Adipocyte (in vitro differentiated cells): ENCODE measurements at regions not wholly inside any gene's neighbourhood (a gene's known extent, or its start where the extent isn't known, plus 50 kb on each side); places are given as distances from the start of the nearest gene placed in this dataset.

Experiments
- DNase-seq: peaks from one replicate; pipeline ENCODE4 v3.0.0-alpha.2; 2015; ENCODE audit warnings: low read depth
- H3K27me3 ChIP-seq: replicated peaks from 2 replicates; pipeline ENCODE4 v1.7.0; 2013; ENCODE audit warnings: mild to moderate bottlenecking, low read length, moderate library complexity; ENCODE audit not compliant: control insufficient read depth, insufficient read depth
- H3K36me3 ChIP-seq: 2 replicates; pipeline ENCODE4 v1.7.0; 2013; ENCODE audit warnings: low read length, mild to moderate bottlenecking, moderate library complexity; ENCODE audit not compliant: control insufficient read depth, insufficient read depth, severe bottlenecking
- H3K4me1 ChIP-seq: 2 replicates; pipeline ENCODE4 v1.7.0; 2013; ENCODE audit warnings: mild to moderate bottlenecking, low read length, moderate library complexity; ENCODE audit not compliant: control insufficient read depth, insufficient read depth
- H3K4me3 ChIP-seq: 2 replicates; pipeline ENCODE4 v1.7.0; 2013; ENCODE audit warnings: mild to moderate bottlenecking, low read length, moderate library complexity
- H3K9ac ChIP-seq: 2 replicates; pipeline ENCODE4 v1.7.0; 2013; ENCODE audit warnings: mild to moderate bottlenecking, low read length, moderate library complexity
- H3K9me3 ChIP-seq: 2 replicates; pipeline ENCODE4 v1.7.0; 2013; ENCODE audit warnings: mild to moderate bottlenecking, low read length, moderate library complexity; ENCODE audit not compliant: control insufficient read depth

DNA sequence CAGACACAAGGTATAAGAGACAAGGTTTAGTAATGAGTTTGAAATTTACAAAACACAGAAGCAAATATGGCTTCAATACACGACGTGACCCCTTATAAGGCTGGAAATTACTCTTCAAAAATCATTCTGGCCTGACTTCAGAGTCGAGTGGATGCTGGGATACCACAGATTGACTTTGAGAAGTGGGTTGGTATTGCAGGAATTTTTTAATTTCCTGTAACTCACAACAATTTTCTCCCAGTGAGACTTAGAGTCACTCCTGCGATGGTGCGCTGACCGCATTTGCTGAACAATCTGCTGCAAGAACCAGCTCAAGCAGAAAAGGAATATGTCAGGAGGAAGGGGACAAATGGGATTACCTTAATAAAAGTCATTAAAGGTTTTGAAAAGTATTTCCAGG lies 132.1 kb downstream of the EMX2 start:
- no peaks in the 10 kb centered on the region for H3K36me3 ChIP-seq
- no peak overlapping the region for H3K9ac ChIP-seq
- no peaks in the 10 kb centered on the region for H3K9me3 ChIP-seq
- H3K4me1 ChIP-seq = no peaks in the 10 kb centered on the region
- no peak overlapping the region for H3K4me3 ChIP-seq
- no peak for DNase-seq
- no peaks in the 10 kb centered on the region for H3K27me3 ChIP-seq

DNA sequence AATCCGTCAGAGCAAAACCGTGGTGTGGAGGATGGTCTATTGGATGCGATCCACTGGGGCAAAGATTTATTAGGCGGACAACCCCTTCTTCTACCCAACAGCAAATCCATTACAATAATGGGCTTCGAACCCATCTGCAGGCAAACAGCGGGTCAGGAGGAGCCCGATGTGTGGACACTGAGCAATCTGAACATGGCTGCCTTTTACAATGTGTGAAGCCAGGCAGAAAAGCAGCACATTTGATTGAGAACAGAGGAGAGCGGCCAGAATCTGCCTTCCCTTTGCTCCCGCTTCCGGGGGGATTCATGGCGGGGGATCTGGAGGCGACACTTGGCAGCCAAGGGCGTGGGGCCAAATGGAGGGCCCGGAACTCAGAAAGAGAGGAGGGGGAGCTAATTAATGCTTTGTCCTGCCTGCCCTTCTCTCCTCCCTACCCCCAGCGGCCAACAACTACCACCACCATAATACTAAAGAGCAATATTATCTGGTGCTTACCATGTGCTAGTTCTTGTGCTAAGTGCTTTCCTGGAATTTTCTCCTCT lies 133.0 kb downstream of the EMX2 start:
- H3K9ac ChIP-seq = no peak overlapping the region
- no peaks in the 10 kb centered on the region for H3K27me3 ChIP-seq
- no peak for DNase-seq
- no peak overlapping the region for H3K4me3 ChIP-seq
- no peaks in the 10 kb centered on the region for H3K36me3 ChIP-seq
- H3K9me3 ChIP-seq = no peaks in the 10 kb centered on the region
- H3K4me1 ChIP-seq = no peaks in the 10 kb centered on the region

DNA sequence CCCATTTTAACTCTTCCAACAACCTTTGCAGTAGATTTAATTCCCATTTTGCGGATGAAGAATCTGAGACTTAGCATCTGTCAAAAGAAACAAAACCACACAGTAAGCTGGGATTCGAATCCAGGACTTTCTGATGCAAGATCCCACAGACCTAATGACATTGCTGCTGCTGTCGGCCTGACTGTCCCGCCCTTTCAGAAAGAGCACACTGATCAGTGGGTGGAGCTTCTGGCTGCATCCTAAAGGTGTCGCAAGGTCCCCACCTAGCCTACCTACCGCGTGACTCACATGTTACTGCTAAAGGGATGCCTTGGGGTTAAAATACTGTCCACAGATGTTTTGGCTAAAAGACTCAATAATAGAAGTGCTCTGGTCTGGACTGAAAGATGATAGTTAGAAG lies 134.7 kb downstream of the EMX2 start:
- H3K9ac ChIP-seq = no peak overlapping the region
- no peak overlapping the region for H3K4me3 ChIP-seq
- no peaks in the 10 kb centered on the region for H3K36me3 ChIP-seq
- no peaks in the 10 kb centered on the region for H3K9me3 ChIP-seq
- DNase-seq = no peak
- no peaks in the 10 kb centered on the region for H3K4me1 ChIP-seq
- H3K27me3 ChIP-seq = no peaks in the 10 kb centered on the region

DNA sequence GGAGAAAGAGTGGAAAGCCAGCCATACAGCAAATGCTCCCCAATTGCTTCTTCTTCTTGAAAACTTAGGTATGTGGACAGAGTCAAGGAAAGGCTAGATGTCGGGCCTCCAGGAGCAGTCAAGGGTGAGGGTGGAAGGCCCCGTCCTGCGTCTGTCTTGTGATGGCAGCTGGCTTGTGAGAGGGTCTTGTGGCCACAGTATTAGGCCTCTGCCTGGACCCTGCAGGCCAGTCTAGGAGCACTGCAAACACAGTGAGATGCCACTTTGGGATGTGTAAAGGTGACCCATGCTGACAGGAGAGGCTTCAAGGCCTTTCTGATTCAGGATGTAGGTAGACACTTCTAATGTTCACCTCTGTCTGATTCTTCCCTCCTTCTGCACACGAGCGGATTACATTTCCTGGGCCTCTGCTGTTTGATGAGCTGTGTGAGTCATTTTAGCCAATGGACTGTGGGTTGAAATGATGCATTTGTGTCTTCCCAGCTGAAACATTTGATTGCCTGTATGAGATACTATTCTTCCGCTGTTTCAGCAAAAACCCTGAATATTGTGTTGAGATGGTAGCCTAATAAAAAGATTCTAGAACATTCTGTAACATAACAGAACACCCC lies 135.4 kb downstream of the EMX2 start:
- Histone ChIP-seq H3K4me3 (no peak overlapping the region), H3K36me3 (no peaks in the 10 kb centered on the region), H3K9me3 (no peaks in the 10 kb centered on the region), H3K4me1 (no peaks in the 10 kb centered on the region), H3K9ac (no peak overlapping the region), H3K27me3 (no peaks in the 10 kb centered on the region)
- DNase-seq = no peak

DNA sequence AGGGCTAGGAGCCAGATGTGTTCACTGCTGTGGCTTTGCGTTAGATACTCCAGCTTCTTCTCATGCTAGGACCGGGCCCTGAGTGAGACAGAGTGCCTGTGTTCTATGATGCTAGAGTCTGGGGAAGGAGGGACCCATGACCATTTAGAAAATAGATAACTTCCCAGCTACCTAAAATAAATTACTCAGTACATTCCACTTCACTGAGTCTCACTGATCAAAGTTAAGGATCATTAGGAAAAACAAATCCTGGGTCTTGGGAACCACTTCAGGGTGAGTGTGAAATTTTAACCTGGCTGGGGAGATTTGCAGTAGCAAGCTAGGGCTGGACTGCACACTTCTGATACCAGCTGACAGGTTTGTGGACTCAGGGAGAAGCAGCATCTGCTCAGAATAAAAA lies 138.1 kb downstream of the EMX2 start:
- Histone ChIP-seq H3K9ac (no peak overlapping the region), H3K9me3 (no peaks in the 10 kb centered on the region), H3K27me3 (no peaks in the 10 kb centered on the region), H3K36me3 (no peaks in the 10 kb centered on the region), H3K4me1 (peaks cover 14% of the 10 kb centered on the region), H3K4me3 (no peak overlapping the region)
- no peak for DNase-seq

DNA sequence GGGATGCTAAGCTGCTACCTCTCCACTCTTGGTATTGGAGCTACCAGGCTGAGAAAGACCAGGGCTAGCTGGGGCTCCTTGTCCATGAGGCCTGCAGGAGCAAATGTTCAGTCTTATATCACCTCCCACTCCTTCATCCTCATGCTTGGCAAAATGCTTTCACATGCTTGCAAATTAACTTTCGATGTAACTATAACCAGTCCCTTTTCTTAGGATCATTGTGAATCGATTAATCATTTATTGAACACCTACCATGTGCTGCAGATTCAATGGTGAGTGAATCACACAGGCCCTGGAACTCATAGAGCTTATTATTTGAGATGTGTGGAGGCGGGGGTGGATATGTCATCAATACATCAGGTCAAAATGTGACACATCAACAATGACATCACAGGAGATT lies 138.6 kb downstream of the EMX2 start:
- DNase-seq = no peak
- H3K4me1 ChIP-seq = peaks cover 14% of the 10 kb centered on the region
- no peaks in the 10 kb centered on the region for H3K27me3 ChIP-seq
- no peak overlapping the region for H3K9ac ChIP-seq
- no peak overlapping the region for H3K4me3 ChIP-seq
- no peaks in the 10 kb centered on the region for H3K9me3 ChIP-seq
- H3K36me3 ChIP-seq = no peaks in the 10 kb centered on the region

DNA sequence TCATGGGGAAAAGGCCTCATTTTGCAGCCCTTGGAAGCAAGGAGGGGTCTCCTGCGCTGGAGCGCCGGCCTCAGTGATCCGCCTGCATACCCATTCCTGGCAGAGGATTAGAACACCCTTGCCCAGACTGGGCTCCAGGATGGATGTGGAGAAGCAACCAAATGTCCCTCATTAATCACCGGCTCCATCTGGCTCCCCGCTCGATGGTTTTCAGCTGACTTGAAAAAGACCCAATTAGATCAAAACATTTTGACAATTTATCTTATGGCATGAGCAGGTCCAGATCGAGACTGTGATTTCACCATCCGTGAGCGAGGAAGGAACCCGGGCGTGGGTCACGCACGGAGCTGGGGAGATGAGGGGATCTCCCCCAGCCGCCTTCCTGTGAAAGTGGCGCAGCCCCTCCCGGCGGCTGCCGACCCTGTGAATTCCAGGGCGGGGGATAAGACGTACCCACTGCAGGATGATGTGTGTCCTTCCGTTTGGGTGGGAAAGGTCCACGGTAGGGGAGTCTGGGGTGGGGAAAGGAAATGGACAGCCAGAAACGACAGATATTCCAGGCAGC lies 141.6 kb downstream of the EMX2 start:
- peaks cover 5% of the 10 kb centered on the region for H3K27me3 ChIP-seq
- peaks cover 14% of the 10 kb centered on the region for H3K4me1 ChIP-seq
- H3K4me3 ChIP-seq = no peak overlapping the region

DNA sequence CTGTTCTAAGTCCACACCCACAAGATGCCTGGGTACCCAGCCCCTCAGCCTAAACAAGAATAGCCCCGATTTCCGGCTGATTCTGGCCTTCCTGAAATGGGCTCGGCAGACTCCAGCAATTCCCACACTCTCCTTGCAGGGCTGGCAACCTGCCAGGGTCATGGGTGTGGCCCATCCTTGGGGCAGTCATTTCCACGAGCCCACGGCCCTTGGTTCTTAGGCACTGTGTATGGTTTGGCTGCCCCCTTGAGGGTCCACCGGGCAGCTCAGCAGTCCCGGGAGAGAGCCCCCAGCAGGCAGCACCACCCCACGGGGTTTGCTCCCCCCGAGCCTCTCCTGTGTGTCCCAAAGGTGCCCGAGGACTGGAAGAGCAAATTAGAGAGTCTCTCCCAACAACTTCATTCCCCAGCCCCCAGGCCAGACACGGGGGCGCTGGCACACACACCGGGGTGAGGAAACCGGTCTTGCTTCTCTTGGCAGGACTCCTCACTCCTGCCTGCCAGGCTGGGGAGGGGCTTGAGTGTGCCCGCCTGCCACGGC lies 142.2 kb downstream of the EMX2 start:
- Histone ChIP-seq H3K4me3 (no peak overlapping the region), H3K4me1 (peaks cover 18% of the 10 kb centered on the region), H3K9ac (no peak overlapping the region), H3K36me3 (no peaks in the 10 kb centered on the region), H3K27me3 (peaks cover 5% of the 10 kb centered on the region), H3K9me3 (no peaks in the 10 kb centered on the region)
- DNase-seq = no peak

More for the DNA sequence above, 141.6 kb downstream of the EMX2 start:
- Histone ChIP-seq H3K9me3 (no peaks in the 10 kb centered on the region), H3K9ac (no peak overlapping the region), H3K36me3 (no peaks in the 10 kb centered on the region)
- no peak for DNase-seq

DNA sequence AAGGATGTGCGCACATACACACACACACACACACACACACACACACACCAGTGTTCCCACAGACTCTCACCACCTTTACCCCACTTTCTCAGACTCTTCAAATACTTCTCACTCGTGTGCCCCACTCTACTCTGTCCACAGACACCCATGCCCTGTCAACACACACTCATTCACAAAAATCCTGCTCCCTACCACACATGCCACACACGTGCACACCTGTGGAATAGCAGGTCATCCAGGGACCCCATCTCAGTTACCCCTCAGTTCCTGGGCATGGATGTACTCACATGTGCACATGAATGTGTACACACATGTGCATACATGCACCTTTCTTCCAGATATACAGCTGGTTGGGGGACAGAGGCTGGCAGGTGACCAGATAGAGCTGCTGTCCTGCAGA lies 142.9 kb downstream of the EMX2 start:
- Histone ChIP-seq H3K9ac (no peak overlapping the region), H3K36me3 (no peaks in the 10 kb centered on the region), H3K4me1 (peaks cover 25% of the 10 kb centered on the region), H3K4me3 (no peak overlapping the region), H3K27me3 (peaks cover 5% of the 10 kb centered on the region), H3K9me3 (no peaks in the 10 kb centered on the region)
- DNase-seq = no peak

DNA sequence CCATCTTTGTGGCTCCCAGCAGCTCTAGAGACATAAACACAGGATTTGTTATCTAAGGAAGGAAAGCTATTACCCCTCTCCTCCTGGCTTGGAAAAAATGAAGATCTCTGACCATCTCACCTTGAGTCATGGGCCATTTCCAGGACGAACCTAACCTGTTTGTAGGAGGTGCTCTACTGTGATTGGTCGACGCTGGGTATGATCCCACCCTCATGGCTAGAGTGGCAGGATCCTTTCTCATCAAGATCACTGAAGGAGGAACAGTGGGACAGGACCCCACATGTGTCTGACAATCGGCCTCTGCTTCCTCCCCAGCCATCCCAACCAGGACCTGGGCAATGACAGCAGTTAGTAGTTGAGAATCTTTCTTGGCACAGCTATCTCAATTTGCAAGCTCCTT lies 144.1 kb downstream of the EMX2 start:
- Histone ChIP-seq H3K27me3 (peaks cover 5% of the 10 kb centered on the region), H3K36me3 (no peaks in the 10 kb centered on the region), H3K9ac (no peak overlapping the region), H3K4me3 (no peak overlapping the region), H3K4me1 (peaks cover 26% of the 10 kb centered on the region), H3K9me3 (no peaks in the 10 kb centered on the region)
- no peak for DNase-seq

DNA sequence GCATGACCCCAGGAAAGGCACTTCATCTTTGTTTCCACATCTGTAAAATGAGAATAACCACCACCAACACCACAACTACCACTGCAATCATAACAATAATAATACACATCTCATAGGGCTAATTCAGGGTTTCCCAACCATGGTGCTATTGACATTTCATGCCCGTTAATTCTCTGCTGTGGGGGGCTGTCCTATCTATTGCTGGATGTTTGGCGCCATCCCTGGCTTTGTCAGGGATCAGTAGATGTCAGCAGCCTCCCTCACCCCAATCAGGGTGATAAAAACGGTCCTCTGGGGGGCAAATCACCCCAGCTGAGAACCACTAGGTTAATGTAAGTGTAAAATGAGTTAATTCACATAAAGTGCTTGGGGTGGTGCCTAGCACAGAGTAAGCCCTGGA lies 145.8 kb downstream of the EMX2 start:
- Histone ChIP-seq H3K4me3 (no peak overlapping the region), H3K9ac (no peak overlapping the region), H3K9me3 (no peaks in the 10 kb centered on the region), H3K4me1 (peaks cover 26% of the 10 kb centered on the region), H3K27me3 (peaks cover 5% of the 10 kb centered on the region), H3K36me3 (no peaks in the 10 kb centered on the region)
- no peak for DNase-seq
